ENCODE measurements at regions not wholly inside any gene's neighbourhood (a gene's known extent, or its start where the extent isn't known, plus 50 kb on each side); places are given as distances from the start of the nearest gene placed in this dataset.
"Not testable (repeated sequence)": the region's sequence is repeated elsewhere in the genome, so short reads cannot be mapped to it uniquely, and the experiment has no call there.

GRCh38 chr3:16055606-16056211, 118.8 kb upstream of the GALNT15 start:
- DNase-seq = no peak

DNA sequence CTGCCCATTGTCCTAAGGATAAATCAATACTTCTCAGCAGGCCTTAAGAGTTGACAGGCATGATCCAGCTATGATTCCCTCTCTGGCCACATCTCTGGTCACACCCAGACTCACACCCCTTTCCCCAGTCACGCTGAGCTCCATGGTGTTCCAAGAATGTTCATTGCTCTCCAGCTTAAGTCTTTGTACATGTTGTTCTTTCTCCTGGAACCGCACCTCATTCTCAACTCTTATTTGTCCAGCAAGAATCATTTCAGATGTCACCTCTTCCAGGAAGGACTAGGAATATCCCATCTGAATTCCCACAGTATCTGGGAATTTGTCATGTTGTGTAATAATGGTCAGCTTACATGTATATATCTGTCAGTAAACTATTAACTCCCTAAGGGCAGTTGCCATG, 118.3 kb upstream of the GALNT15 start:
- DNase-seq = no peak

GRCh38 chr3:16058521-16058920, 116.0 kb upstream of the GALNT15 start:
- no peak for DNase-seq

- DNase-seq = no peak
These were observed 115.4 kb upstream of the GALNT15 start for GRCh38 chr3:16059081-16059537.

DNA sequence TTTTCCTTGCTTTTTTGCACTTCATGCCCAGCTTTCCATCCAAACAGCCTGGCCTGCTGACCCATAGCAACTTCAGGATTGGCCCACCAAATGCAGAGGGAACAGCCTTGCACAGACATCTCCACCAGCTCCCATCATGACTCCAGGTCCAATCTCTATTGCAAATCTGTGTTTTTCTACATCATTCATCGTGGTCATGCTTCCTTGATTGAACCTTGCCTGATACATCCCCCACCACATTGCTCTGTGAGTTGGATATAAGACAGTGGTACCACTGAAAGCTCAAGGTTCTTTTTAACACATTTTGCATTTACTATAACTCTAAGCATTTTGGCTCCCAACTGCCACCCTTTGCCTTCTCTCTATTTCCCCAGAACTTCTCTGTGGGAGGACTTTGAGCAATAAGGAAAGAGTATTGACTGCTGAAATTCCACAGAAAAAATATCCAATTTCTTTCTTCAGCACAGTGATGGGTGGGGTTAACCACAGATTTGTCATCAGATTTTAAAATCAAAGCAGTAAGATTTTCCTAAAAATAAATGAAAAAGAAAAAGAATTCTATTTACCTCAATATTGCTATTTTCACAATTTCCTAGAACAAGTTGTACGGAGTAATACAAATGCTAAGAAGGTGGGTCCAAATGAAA, 114.6 kb upstream of the GALNT15 start:
- DNase-seq = no peak

DNA sequence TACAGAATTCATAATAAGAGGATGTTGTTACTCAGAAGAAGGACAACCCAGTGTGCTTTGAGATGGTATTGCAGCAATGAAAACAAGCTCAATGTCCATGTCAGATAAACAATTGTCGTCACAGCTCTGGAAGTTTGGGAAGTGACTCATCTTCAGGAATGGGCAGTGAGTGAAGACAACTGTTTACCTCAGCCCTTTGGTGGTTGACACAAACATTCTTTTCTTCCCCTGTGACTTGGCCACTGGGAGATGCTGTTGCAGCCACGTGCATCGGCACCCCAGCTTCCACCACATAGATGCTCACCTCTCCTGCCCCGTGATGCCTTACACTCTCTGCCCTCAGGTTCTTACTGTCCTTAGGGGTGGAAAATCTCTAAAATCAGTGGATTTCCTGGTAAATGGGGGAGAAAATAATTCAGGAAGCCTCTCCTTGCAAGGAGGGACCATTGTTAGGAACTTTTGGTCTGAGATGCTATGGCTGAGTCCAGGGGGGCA, 114.1 kb upstream of the GALNT15 start:
- no peak for DNase-seq

DNA sequence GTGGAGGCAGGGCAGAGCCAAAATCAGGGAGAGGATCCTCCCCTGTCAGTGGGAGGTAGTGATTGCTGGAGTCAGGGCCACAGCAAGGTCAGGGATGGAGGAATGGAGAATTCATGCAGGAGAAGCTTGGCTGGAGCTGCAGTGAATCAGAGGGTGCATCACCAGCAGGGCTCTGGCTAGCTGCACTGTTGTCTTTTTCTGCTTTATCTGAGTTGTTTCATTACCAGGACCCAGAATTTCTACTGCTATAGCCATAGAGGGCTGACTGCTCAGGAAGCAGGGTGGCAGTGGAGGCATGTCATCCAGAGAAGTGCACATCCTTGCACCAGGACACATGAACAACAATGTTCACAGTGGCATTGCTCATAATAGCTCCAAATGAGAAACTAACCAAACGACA, 113.5 kb upstream of the GALNT15 start:
- DNase-seq = no peak

- no peak for DNase-seq
These were observed 113.0 kb upstream of the GALNT15 start for GRCh38 chr3:16061491-16061890.

- DNase-seq = no peak
These were observed 110.9 kb upstream of the GALNT15 start for GRCh38 chr3:16063603-16064002.

- DNase-seq = no peak
These were observed 109.7 kb upstream of the GALNT15 start for GRCh38 chr3:16064642-16065414.

- DNase-seq = no peak
These were observed 107.9 kb upstream of the GALNT15 start for GRCh38 chr3:16066545-16066944.

DNA sequence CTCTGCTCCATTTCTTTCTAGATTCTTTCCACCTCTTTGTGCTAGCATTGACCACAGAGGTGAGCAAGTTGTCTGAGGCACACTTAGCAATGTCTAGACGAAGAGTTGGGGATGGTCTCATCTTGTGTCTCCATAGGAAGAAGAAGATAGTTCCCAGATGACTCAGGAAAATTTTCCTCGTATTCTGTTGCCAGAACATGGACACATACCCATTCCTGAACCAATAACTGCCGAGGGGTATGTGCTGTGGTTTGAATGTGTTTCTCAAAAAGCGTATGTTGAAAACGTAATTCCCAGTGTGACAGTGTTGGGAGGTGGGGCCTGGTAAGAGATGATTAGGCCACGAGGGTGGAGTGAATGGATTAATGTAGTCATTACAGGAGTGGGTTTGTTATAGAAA, 107.5 kb upstream of the GALNT15 start:
- DNase-seq = no peak

GRCh38 chr3:16067837-16068471, 106.5 kb upstream of the GALNT15 start:
- no peak for DNase-seq

- no peak for DNase-seq
These were observed 105.1 kb upstream of the GALNT15 start for GRCh38 chr3:16069149-16069922.

DNA sequence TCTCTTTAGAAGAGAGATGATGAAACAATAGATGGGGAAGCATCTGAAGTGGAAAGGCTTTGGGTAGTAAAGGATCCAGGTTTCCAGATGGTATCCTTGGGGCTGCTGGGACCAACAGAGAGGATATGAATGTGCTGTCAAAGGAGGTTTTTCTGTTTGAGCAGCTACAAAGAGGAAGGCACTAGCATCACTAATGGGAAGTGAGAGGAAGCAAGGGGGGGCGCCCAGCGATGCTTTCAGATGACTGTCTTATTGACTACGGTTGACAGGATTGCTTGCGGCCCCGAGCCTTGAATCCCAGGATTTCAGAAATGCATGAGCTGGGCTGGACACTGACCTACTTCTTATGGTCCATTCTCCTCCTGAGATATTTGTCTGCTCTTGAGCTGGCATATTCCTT, 103.8 kb upstream of the GALNT15 start:
- DNase-seq = no peak

DNA sequence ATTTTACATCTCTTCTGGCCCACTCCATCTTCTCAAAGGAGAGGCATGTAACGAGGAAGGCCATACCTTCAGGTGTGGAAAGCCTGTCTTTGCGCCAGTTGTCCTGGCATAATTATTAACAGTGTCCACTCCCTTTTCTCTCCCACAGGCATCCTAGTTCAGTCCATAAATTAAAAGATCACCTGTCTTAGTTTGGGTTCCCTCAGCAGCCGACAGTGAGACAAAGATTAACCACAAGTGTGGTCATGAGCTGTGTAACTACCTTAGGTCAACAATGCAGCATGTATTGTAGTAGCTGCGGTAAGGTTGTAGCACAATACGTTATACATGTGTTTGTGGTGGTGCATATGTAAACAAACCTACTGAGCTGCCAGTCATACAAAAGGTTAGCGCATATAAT, 103.3 kb upstream of the GALNT15 start:
- no peak for DNase-seq

- no peak for DNase-seq
These were observed 101.9 kb upstream of the GALNT15 start for GRCh38 chr3:16072420-16073110.

- DNase-seq = no peak
These were observed 101.3 kb upstream of the GALNT15 start for GRCh38 chr3:16073203-16073602.

DNA sequence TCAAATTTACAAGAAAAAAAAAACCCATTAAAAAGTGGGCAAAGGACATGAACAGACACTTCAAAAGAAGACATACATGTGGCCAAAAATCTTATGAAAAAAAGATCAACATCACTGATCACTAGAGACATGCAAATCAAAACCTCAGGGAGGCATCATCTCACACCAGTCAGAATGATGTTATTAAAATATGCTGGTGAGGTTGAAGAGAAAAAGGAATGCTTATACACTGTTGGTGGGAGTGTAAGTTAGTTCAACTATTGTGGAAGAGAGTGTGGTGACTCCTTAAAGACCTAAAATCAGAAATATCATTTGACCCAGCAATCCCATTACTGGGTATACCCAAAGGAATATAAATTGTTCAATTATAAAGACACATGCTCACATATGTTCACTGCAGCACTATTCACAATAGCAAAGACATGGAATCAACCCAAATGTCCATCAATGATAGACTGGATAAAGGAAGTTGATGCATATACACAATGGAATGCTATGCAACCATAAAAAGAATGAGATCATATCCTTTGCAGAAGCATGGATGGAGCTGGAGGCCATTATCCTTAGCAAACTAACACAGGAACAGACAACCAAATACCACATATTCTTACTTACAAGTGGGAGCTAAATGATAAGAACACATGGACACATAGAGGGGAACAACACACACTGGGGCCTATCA, 100.3 kb upstream of the GALNT15 start:
- DNase-seq = not testable (repeated sequence)

DNA sequence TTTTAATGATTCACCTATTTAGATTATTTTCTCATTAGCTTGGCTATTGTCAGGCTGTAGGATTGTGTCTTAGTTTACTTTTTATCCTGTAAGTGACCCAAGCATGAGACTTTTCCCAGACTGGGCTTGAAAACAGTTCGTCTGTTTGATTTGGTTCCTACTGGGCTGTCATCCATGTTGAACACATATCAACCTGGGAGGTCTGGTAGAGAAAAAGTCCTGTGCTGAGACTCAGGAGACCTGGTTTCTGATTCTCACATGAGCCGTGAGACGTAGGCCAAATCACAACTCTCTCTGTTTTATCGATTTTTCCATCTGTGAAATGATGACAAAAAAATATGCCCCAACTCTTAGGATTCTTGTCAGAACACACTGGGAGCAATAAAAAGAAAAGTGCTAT, 98.8 kb upstream of the GALNT15 start:
- DNase-seq = no peak

DNA sequence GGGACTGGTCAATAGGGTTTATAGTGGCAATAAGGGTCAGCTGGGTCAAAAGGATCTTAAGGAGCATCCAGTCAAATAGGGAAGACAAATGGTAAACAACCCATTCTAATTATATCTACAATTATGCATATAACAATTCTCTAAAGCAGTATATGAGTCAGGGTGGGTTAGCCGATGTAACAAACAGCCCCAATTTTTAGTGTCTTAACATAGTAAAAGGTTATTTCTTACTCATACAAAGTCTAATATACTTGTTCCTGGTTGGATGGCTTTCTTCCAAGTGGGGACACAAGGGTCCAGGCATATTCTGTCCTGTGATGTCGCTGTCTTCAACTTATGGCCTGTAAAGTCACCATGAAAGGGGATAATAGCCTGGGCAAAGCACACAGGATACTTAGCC, 97.9 kb upstream of the GALNT15 start:
- DNase-seq = no peak
